ENCODE measurements at regions not wholly inside any gene's neighbourhood (a gene's known extent, or its start where the extent isn't known, plus 50 kb on each side); places are given as distances from the start of the nearest gene placed in this dataset.

DNA sequence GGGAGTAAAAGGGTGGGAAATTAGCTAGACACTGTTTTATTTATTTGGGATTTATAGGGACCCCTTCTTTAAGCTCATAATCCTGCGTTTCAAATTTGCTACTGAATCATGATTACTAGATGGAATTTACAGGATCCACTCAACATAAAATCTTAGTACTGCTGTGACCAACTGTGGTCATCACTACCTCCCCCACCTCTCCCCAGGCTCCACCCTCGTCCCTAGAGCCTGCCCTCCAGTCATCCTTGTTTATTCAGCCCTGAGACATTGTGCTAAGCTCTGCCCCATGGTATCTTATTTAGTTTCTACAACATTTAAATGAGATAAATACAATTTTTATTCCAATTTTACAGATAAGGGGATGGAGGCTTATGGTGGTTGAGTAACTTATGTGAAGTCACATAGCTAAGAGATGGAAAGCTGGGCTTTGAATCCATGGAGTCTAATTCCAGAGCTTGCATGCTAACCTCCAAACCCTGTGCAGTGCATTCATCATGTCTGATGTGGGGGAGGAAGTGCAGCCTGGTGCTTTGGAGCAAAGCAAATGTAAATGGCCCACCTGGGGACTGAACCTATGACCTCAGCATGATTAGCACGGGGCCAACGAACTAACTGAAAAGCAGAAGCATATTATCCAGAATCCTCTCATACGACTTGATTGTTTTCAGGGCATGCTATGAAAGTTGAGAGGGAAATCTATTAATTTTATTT lies 502.4 kb downstream of the TMEM182 start:
- no peaks in the 10 kb centered on the region for H3K36me3 ChIP-seq (replicated peaks in 1 of 2)
- H3K4me1 ChIP-seq (replicated peaks in 1 of 2): no peaks in the 10 kb centered on the region
- WGBS, 4 donors: 28 to 36% (median 31%) methylated on average over 5 of the region's 5 CpGs
- H3K9me3 ChIP-seq (replicated peaks in 1 of 3): no peaks in the 10 kb centered on the region
- H3K27me3 ChIP-seq: no peaks in the 10 kb centered on the region
- intact Hi-C loops (cut with DNase I): no loop called here
- no peak overlapping the region for H3K27ac ChIP-seq
- no peak for DNase-seq
- no peak overlapping the region for H3K4me3 ChIP-seq
- TF ChIP-seq POLR2A (IDR thresholded peaks at IDR 0.05): no peak
- TF ChIP-seq, protein P1, sequence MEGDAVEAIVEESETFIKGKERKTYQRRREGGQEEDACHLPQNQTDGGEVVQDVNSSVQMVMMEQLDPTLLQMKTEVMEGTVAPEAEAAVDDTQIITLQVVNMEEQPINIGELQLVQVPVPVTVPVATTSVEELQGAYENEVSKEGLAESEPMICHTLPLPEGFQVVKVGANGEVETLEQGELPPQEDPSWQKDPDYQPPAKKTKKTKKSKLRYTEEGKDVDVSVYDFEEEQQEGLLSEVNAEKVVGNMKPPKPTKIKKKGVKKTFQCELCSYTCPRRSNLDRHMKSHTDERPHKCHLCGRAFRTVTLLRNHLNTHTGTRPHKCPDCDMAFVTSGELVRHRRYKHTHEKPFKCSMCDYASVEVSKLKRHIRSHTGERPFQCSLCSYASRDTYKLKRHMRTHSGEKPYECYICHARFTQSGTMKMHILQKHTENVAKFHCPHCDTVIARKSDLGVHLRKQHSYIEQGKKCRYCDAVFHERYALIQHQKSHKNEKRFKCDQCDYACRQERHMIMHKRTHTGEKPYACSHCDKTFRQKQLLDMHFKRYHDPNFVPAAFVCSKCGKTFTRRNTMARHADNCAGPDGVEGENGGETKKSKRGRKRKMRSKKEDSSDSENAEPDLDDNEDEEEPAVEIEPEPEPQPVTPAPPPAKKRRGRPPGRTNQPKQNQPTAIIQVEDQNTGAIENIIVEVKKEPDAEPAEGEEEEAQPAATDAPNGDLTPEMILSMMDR (IDR thresholded peaks at IDR 0.05): no peak

DNA sequence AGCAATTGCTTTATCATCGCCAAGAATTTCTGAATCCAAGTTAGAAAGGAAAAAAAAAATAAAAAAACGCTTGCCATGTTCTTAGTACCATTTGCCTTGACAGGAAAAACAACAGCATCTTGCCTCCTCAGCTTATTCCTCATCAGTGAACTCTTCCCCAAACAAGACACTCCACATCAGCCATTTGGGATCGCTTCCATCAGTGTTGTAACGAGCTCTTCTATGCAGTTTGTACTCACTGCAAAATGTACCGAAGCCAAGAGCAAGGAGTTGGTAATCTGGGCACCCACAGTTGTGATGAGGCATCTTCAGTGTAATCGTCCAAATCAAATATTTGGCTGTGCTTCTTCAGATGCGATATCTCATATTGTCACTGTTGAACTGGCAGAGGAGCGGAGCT lies 503.7 kb downstream of the TMEM182 start:
- no peaks in the 10 kb centered on the region for H3K4me1 ChIP-seq (replicated peaks in 1 of 2)
- no peaks in the 10 kb centered on the region for H3K9me3 ChIP-seq (replicated peaks in 1 of 3)
- H3K36me3 ChIP-seq (replicated peaks in 1 of 2): no peaks in the 10 kb centered on the region
- TF ChIP-seq, protein P1 (IDR thresholded peaks at IDR 0.05): no peak
- TF ChIP-seq POLR2A (IDR thresholded peaks at IDR 0.05): no peak
- no peak overlapping the region for H3K4me3 ChIP-seq
- 74 to 83% (median 79%) methylated on average over 8 of the region's 8 CpGs for WGBS, 4 donors
- no peaks in the 10 kb centered on the region for H3K27me3 ChIP-seq
- intact Hi-C loops (cut with DNase I): no loop called here
- H3K27ac ChIP-seq: no peak overlapping the region
- no peak for DNase-seq

DNA sequence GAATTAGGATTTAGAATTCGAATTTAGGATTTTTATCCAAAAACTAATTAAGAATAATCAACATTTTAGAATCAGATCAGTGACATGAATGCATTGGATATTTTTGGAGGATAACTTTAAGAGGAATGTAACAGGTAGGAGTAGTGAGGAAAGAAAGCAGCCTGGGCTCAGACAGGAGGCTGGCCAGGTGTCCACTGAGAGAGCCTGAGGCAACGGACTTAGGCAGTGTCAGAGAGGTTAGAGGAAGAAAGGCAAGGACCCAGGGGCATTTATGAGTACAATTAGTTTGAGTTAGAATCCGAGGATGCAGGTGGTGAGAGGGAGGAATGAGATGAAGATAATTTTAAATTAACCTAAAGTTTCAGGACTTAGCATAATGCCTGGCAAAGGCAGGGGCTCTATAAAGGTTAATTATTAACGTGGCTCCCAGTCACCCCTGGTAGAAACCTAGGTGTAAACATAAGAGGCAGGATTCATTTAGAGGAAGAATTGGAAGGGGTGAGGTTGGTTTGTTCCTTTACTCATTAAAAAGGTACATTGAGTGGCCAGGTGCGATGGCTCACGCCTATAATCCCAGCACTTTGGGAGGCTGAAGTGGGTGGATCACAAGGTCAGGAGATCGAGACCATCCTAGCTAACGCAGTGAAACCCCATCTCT lies 507.1 kb downstream of the TMEM182 start:
- intact Hi-C loops (cut with DNase I): no loop called here
- Histone ChIP-seq H3K27ac (no peak overlapping the region), H3K9me3 (replicated peaks in 1 of 3) (peaks cover 0 to 4% (median 0%) of the 10 kb centered on the region in 3 donors), H3K4me1 (replicated peaks in 1 of 2) (no peaks in the 10 kb centered on the region), H3K4me3 (no peak overlapping the region), H3K36me3 (replicated peaks in 1 of 2) (no peaks in the 10 kb centered on the region), H3K27me3 (no peaks in the 10 kb centered on the region)
- DNase-seq: no peak
- TF ChIP-seq, protein P1 (IDR thresholded peaks at IDR 0.05): no peak
- TF ChIP-seq POLR2A (IDR thresholded peaks at IDR 0.05): no peak
- 66 to 67% (median 67%) methylated on average over 7 to 8 of the region's 8 CpGs for WGBS, 4 donors

DNA sequence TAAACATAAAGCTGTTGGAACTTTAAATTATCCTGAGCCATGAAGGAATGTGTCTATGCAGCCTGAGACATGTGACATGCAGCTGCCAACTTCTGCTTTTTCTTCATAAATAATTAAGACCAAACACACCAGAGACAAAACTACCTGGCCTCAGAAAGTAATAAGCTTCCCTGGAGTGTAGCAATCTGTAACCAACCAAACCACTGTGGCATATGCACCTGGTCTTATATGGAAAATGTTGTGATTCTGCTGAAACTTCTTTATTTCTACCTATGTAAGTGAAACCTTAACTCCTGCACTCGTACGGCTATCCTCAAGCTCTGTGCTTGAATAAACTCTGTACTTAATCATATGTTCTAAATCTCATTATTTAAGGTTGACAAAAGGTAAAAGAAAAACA lies 515.0 kb downstream of the TMEM182 start:
- no peaks in the 10 kb centered on the region for H3K4me1 ChIP-seq (replicated peaks in 1 of 2)
- 79 to 92% (median 82%) methylated on average over 2 of the region's 2 CpGs for WGBS, 4 donors
- TF ChIP-seq POLR2A (IDR thresholded peaks at IDR 0.05): no peak
- TF ChIP-seq, protein P1 (IDR thresholded peaks at IDR 0.05): no peak
- H3K36me3 ChIP-seq (replicated peaks in 1 of 2): no peaks in the 10 kb centered on the region
- H3K4me3 ChIP-seq: no peak overlapping the region
- DNase-seq: no peak
- H3K27ac ChIP-seq: no peak overlapping the region
- peaks cover 0 to 4% (median 0%) of the 10 kb centered on the region in 3 donors for H3K9me3 ChIP-seq (replicated peaks in 1 of 3)
- intact Hi-C loops (cut with DNase I): no loop called here
- H3K27me3 ChIP-seq: no peaks in the 10 kb centered on the region

Measured in adrenal gland (tissue), 9 donors.